T-helper 1 cell (primary cell): ENCODE measurements at regions not wholly inside any gene's neighbourhood (a gene's known extent, or its start where the extent isn't known, plus 50 kb on each side); places are given as distances from the start of the nearest gene placed in this dataset.

Experiments
- DNase-seq, 5 donors: peaks; one replicate each; pipeline ENCODE4 v3.0.0-alpha.2; 2012 to 2020

GRCh38 chr15:53397041-53397616 lies 362.3 kb downstream of the WDR72 start:
- DNase-seq = no peak

- DNase-seq = no peak
These were observed 363.6 kb downstream of the WDR72 start for GRCh38 chr15:53395871-53396270.

- no peak for DNase-seq
These were observed 368.9 kb downstream of the WDR72 start for GRCh38 chr15:53390549-53390948.

GRCh38 chr15:53389271-53390037 lies 370.0 kb downstream of the WDR72 start:
- DNase-seq = no peak

- no peak for DNase-seq
These were observed 375.0 kb downstream of the WDR72 start for GRCh38 chr15:53384417-53384816.

GRCh38 chr15:53378096-53378800 lies 381.2 kb downstream of the WDR72 start:
- DNase-seq = no peak

- no peak for DNase-seq
These were observed 391.7 kb downstream of the WDR72 start for GRCh38 chr15:53367740-53368139.

GRCh38 chr15:53360881-53361280 lies 398.6 kb downstream of the WDR72 start:
- no peak for DNase-seq

- no peak for DNase-seq
These were observed 400.4 kb downstream of the WDR72 start for GRCh38 chr15:53359038-53359437.

GRCh38 chr15:53354874-53355273 lies 404.6 kb downstream of the WDR72 start:
- DNase-seq = no peak

- no peak for DNase-seq
These were observed 408.1 kb downstream of the WDR72 start for GRCh38 chr15:53351373-53351772.

GRCh38 chr15:53346583-53346982 lies 412.9 kb downstream of the WDR72 start:
- DNase-seq = no peak

- no peak for DNase-seq
These were observed 427.9 kb downstream of the WDR72 start for GRCh38 chr15:53331328-53332190.

GRCh38 chr15:53328341-53328740 lies 431.1 kb downstream of the WDR72 start:
- DNase-seq = no peak

- no peak for DNase-seq
These were observed 435.4 kb downstream of the WDR72 start for GRCh38 chr15:53324061-53324460.

GRCh38 chr15:53323191-53323590 lies 436.3 kb downstream of the WDR72 start:
- no peak for DNase-seq

- no peak for DNase-seq
These were observed 438.6 kb downstream of the WDR72 start for GRCh38 chr15:53320816-53321215.

GRCh38 chr15:53312707-53313106 lies 446.8 kb downstream of the WDR72 start:
- DNase-seq = no peak

GRCh38 chr15:53310709-53311108 lies 448.8 kb downstream of the WDR72 start:
- DNase-seq = no peak

- DNase-seq = no peak
These were observed 451.4 kb downstream of the WDR72 start for GRCh38 chr15:53307952-53308624.

- DNase-seq = no peak
These were observed 453.9 kb downstream of the WDR72 start for GRCh38 chr15:53305554-53305953.

- DNase-seq = no peak
These were observed 454.4 kb downstream of the WDR72 start for GRCh38 chr15:53305101-53305500.
